Smooth muscle cell (in vitro differentiated cells): ENCODE measurements at regions not wholly inside any gene's neighbourhood (a gene's known extent, or its start where the extent isn't known, plus 50 kb on each side); places are given as distances from the start of the nearest gene placed in this dataset.

Experiments
- DNase-seq: peaks from one replicate; lab custom pipeline; 2025; ENCODE audit not compliant: unreplicated experiment; lab: John Stamatoyannopoulos, UW
- H2AFZ ChIP-seq: fragments of 200-600 bp; sonication (generic); 2 replicates; pipeline ENCODE4 v1.6.0; 2016; ENCODE audit warnings: antibody characterized with exemption, low read depth, mild to moderate bottlenecking
- H3F3A ChIP-seq: fragments of 200-600 bp; sonication (generic); 2 replicates; pipeline ENCODE4 v1.6.0; 2017; ENCODE audit warnings: antibody characterized with exemption, low read depth
- H3K27ac ChIP-seq: fragments of 200-600 bp; sonication (generic); 2 replicates; pipeline ENCODE4 v1.5.1; 2016; ENCODE audit warnings: low read depth, mild to moderate bottlenecking
- H3K27me3 ChIP-seq: fragments of 200-600 bp; sonication (generic); 2 replicates; pipeline ENCODE4 v1.6.1; 2016; ENCODE audit warnings: low read depth, mild to moderate bottlenecking
- H3K36me3 ChIP-seq: fragments of 200-600 bp; sonication (generic); 2 replicates; pipeline ENCODE4 v1.5.1; 2016; ENCODE audit warnings: low read depth
- H3K4me1 ChIP-seq: fragments of 200-600 bp; sonication (generic); 2 replicates; pipeline ENCODE4 v1.5.1; 2016; ENCODE audit warnings: low read depth
- H3K4me2 ChIP-seq: fragments of 200-600 bp; sonication (generic); 2 replicates; pipeline ENCODE4 v1.6.0; 2016; ENCODE audit warnings: mild to moderate bottlenecking
- H3K4me3 ChIP-seq: fragments of 200-600 bp; sonication (generic); 2 replicates; pipeline ENCODE4 v1.5.1; 2016; ENCODE audit warnings: mild to moderate bottlenecking
- H3K79me2 ChIP-seq: fragments of 200-600 bp; sonication (generic); 2 replicates; pipeline ENCODE4 v1.6.0; 2016; ENCODE audit warnings: low read depth, mild to moderate bottlenecking
- H3K9ac ChIP-seq: fragments of 200-600 bp; sonication (generic); 2 replicates; pipeline ENCODE4 v1.6.0; 2016; ENCODE audit warnings: low read depth
- H3K9me3 ChIP-seq: fragments of 200-600 bp; sonication (generic); replicated peaks from 2 replicates; pipeline ENCODE4 v1.5.1; 2016; ENCODE audit warnings: low read depth
- H4K20me1 ChIP-seq: fragments of 200-600 bp; sonication (generic); 2 replicates; pipeline ENCODE4 v1.6.0; 2016; ENCODE audit warnings: low read depth
- whole genome bisulfite sequencing: methylation state at CpG from one replicate; pipeline ENCODE4 v1.1.7; 2016; ENCODE audit warnings: low lambda C conversion rate; 5-methylcytosine and 5-hydroxymethylcytosine counted together
- TF ChIP-seq, protein P1 (sequence below): fragments of 200-600 bp; sonication (generic); IDR thresholded peaks from 2 replicates; pipeline ENCODE4 v1.5.1; 2017; ENCODE audit warnings: borderline replicate concordance, mild to moderate bottlenecking, antibody characterized with exemption; ENCODE audit not compliant: insufficient read depth, poor library complexity, severe bottlenecking

DNA sequence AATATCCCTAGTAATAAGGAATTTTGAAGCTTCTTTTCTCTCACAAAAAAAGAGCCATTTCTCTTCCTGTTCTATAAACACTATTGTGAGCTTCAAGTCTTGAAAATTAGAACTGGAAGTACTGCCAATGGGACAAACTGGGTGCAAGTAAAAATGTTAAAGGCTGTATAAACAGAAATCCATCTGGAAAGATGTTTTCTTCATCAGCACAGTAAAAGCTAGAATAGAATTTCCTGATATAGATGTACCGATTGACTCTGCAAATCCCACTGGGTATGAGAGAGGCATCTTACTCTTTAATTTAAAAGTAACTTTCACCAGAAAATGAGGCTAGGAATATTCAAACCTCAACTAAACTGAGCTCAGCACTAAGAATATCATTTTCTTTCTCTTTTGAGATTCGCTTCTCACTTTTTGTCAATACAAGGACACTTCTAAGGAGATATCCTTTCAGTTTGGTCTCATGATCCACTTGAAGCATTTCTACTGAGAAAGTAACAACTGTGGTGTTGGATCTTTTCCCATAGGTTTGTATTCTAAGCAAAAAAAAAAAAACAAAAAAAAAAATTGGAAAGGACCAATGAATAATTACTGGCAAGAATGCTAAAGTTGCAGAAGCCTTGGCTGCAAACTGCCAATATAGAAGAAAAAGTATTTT lies 169.0 kb upstream of the PRDM1 start:
- Histone ChIP-seq H2AFZ (no peak overlapping the region), H3K9ac (no peak overlapping the region), H3K9me3 (no peaks in the 10 kb centered on the region), H3K36me3 (no peaks in the 10 kb centered on the region), H4K20me1 (no peaks in the 10 kb centered on the region), H3K27ac (no peak overlapping the region), H3K4me3 (no peak overlapping the region), H3K79me2 (no peaks in the 10 kb centered on the region), H3F3A (no peaks in the 10 kb centered on the region), H3K4me2 (no peak overlapping the region), H3K27me3 (no peaks in the 10 kb centered on the region), H3K4me1 (no peaks in the 10 kb centered on the region)
- 97% methylated on average over 2 of the region's 2 CpGs for WGBS
- TF ChIP-seq, protein P1, sequence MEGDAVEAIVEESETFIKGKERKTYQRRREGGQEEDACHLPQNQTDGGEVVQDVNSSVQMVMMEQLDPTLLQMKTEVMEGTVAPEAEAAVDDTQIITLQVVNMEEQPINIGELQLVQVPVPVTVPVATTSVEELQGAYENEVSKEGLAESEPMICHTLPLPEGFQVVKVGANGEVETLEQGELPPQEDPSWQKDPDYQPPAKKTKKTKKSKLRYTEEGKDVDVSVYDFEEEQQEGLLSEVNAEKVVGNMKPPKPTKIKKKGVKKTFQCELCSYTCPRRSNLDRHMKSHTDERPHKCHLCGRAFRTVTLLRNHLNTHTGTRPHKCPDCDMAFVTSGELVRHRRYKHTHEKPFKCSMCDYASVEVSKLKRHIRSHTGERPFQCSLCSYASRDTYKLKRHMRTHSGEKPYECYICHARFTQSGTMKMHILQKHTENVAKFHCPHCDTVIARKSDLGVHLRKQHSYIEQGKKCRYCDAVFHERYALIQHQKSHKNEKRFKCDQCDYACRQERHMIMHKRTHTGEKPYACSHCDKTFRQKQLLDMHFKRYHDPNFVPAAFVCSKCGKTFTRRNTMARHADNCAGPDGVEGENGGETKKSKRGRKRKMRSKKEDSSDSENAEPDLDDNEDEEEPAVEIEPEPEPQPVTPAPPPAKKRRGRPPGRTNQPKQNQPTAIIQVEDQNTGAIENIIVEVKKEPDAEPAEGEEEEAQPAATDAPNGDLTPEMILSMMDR: no peak
- no peak for DNase-seq

- H3K27me3 ChIP-seq: no peaks in the 10 kb centered on the region
- no peak overlapping the region for H3K4me3 ChIP-seq
- H3K4me2 ChIP-seq: no peak overlapping the region
- H3K79me2 ChIP-seq: no peaks in the 10 kb centered on the region
- WGBS: 89% methylated on average over 4 of the region's 4 CpGs
- no peak overlapping the region for H3K9ac ChIP-seq
- H2AFZ ChIP-seq: no peak overlapping the region
- no peaks in the 10 kb centered on the region for H3K36me3 ChIP-seq
- no peaks in the 10 kb centered on the region for H4K20me1 ChIP-seq
- H3K9me3 ChIP-seq: no peaks in the 10 kb centered on the region
- no peak overlapping the region for H3K27ac ChIP-seq
- H3F3A ChIP-seq: no peaks in the 10 kb centered on the region
- H3K4me1 ChIP-seq: no peaks in the 10 kb centered on the region
- TF ChIP-seq, protein P1: no peak
- no peak for DNase-seq
Observed at GRCh38 chr6:105911106-105911629, 175.0 kb upstream of the PRDM1 start.

- no peaks in the 10 kb centered on the region for H3F3A ChIP-seq
- H3K4me2 ChIP-seq: no peak overlapping the region
- no peaks in the 10 kb centered on the region for H3K4me1 ChIP-seq
- no peak overlapping the region for H2AFZ ChIP-seq
- no peak overlapping the region for H3K4me3 ChIP-seq
- no peak overlapping the region for H3K9ac ChIP-seq
- no peak overlapping the region for H3K27ac ChIP-seq
- no peaks in the 10 kb centered on the region for H3K9me3 ChIP-seq
- TF ChIP-seq, protein P1: no peak
- WGBS: 79% methylated on average over 6 of the region's 6 CpGs
- DNase-seq: no peak
- no peaks in the 10 kb centered on the region for H3K36me3 ChIP-seq
- no peaks in the 10 kb centered on the region for H3K79me2 ChIP-seq
- H4K20me1 ChIP-seq: no peaks in the 10 kb centered on the region
- H3K27me3 ChIP-seq: no peaks in the 10 kb centered on the region
Observed at GRCh38 chr6:105909106-105909505, 177.0 kb upstream of the PRDM1 start.

DNA sequence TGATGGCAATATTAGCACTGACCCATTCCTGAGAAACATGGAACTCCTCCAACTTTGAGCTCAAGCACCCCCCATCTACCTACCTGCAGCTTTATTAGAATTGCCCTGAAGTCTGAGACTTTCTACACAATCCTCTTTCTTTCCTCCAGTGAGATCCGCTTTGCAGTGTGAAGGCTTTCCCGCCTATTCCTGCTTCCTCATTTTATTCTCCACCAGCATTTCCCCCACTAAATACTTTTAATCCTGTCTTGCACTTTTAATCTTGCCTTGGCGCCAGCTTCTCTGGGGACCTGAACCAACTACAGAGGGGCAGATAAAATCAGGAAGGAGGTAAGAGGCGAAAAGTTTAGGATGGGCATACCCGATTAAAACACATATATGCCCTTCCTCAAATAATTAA lies 178.1 kb upstream of the PRDM1 start:
- H3F3A ChIP-seq: no peaks in the 10 kb centered on the region
- no peak for DNase-seq
- TF ChIP-seq, protein P1: no peak
- H3K4me3 ChIP-seq: no peak overlapping the region
- H3K36me3 ChIP-seq: no peaks in the 10 kb centered on the region
- H2AFZ ChIP-seq: no peak overlapping the region
- H3K4me1 ChIP-seq: peaks cover 5% of the 10 kb centered on the region
- WGBS: 74% methylated on average over 5 of the region's 5 CpGs
- H3K4me2 ChIP-seq: no peak overlapping the region
- no peaks in the 10 kb centered on the region for H3K27me3 ChIP-seq
- H4K20me1 ChIP-seq: no peaks in the 10 kb centered on the region
- no peaks in the 10 kb centered on the region for H3K79me2 ChIP-seq
- H3K27ac ChIP-seq: no peak overlapping the region
- H3K9ac ChIP-seq: no peak overlapping the region
- no peaks in the 10 kb centered on the region for H3K9me3 ChIP-seq
